HL-60 (cell line): ENCODE measurements at regions not wholly inside any gene's neighbourhood (a gene's known extent, or its start where the extent isn't known, plus 50 kb on each side); places are given as distances from the start of the nearest gene placed in this dataset.

Experiments used
- POLR2AphosphoS5 ChIP-seq: IDR thresholded peaks from 2 replicates; pipeline ENCODE4 v1.6.1; 2012; ENCODE audit warnings: low read depth
- TF ChIP-seq, protein P1 (sequence below): IDR thresholded peaks from one replicate; pipeline ENCODE4 v1.5.1; 2011; ENCODE audit warnings: low read length, control low read depth, inconsistent platforms; ENCODE audit not compliant: insufficient read depth
- TF ChIP-seq, protein P2 (sequence below): IDR thresholded peaks from 2 replicates; pipeline ENCODE4 v1.6.1; 2012; ENCODE audit warnings: low read depth; ENCODE audit not compliant: insufficient replicate concordance

DNA sequence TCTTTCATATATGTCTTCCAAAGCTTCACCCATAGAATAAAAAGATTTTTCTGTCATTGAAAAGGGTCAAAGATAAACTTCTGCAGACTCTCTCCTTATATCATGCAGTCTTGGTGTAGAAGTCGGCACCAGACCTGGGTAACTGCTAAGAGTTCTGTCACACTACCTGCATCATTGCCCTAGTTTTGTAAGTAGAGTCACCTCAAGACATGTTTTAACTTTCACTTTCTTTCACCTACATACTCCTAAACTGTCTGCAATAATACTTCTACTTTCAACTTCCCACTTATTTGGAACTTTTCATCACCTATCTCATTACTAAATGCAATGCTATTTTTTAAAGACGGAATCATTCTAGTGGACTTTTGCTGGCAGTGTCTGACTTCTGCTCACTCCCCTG lies 475.6 kb upstream of the VRK2 start:
- TF ChIP-seq POLR2AphosphoS5: no peak
- TF ChIP-seq, protein P1, sequence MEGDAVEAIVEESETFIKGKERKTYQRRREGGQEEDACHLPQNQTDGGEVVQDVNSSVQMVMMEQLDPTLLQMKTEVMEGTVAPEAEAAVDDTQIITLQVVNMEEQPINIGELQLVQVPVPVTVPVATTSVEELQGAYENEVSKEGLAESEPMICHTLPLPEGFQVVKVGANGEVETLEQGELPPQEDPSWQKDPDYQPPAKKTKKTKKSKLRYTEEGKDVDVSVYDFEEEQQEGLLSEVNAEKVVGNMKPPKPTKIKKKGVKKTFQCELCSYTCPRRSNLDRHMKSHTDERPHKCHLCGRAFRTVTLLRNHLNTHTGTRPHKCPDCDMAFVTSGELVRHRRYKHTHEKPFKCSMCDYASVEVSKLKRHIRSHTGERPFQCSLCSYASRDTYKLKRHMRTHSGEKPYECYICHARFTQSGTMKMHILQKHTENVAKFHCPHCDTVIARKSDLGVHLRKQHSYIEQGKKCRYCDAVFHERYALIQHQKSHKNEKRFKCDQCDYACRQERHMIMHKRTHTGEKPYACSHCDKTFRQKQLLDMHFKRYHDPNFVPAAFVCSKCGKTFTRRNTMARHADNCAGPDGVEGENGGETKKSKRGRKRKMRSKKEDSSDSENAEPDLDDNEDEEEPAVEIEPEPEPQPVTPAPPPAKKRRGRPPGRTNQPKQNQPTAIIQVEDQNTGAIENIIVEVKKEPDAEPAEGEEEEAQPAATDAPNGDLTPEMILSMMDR: no peak
- TF ChIP-seq, protein P2, sequence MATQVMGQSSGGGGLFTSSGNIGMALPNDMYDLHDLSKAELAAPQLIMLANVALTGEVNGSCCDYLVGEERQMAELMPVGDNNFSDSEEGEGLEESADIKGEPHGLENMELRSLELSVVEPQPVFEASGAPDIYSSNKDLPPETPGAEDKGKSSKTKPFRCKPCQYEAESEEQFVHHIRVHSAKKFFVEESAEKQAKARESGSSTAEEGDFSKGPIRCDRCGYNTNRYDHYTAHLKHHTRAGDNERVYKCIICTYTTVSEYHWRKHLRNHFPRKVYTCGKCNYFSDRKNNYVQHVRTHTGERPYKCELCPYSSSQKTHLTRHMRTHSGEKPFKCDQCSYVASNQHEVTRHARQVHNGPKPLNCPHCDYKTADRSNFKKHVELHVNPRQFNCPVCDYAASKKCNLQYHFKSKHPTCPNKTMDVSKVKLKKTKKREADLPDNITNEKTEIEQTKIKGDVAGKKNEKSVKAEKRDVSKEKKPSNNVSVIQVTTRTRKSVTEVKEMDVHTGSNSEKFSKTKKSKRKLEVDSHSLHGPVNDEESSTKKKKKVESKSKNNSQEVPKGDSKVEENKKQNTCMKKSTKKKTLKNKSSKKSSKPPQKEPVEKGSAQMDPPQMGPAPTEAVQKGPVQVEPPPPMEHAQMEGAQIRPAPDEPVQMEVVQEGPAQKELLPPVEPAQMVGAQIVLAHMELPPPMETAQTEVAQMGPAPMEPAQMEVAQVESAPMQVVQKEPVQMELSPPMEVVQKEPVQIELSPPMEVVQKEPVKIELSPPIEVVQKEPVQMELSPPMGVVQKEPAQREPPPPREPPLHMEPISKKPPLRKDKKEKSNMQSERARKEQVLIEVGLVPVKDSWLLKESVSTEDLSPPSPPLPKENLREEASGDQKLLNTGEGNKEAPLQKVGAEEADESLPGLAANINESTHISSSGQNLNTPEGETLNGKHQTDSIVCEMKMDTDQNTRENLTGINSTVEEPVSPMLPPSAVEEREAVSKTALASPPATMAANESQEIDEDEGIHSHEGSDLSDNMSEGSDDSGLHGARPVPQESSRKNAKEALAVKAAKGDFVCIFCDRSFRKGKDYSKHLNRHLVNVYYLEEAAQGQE: no peak
